Activated CD4-positive, alpha-beta T cell treated with anti-CD3 and anti-CD28 coated beads, Interleukin-2, amount 50 U/mL, for 24 hours (primary cell): ENCODE measurements at regions not wholly inside any gene's neighbourhood (a gene's known extent, or its start where the extent isn't known, plus 50 kb on each side); places are given as distances from the start of the nearest gene placed in this dataset.

Experiments used
- DNase-seq, 2 donors: peaks; one replicate each; pipeline ENCODE4 v3.0.0-alpha.2; 2020; ENCODE audit warnings: low read depth in 1 of 2, low spot score in 1 of 2

GRCh38 chr6:14365393-14365792 lies 247.8 kb downstream of the CD83 start:
- no peak for DNase-seq

GRCh38 chr6:14366315-14366714 lies 248.7 kb downstream of the CD83 start:
- DNase-seq = no peak

- DNase-seq = no peak
These were observed 249.3 kb downstream of the CD83 start for GRCh38 chr6:14366872-14367271.

- DNase-seq = no peak
These were observed 249.7 kb downstream of the CD83 start for GRCh38 chr6:14367296-14367695.

- DNase-seq = no peak
These were observed 252.1 kb downstream of the CD83 start for GRCh38 chr6:14369717-14370116.

- no peak for DNase-seq
These were observed 254.0 kb downstream of the CD83 start for GRCh38 chr6:14371530-14371929.

- no peak for DNase-seq
These were observed 255.3 kb downstream of the CD83 start for GRCh38 chr6:14372734-14373489.

GRCh38 chr6:14373648-14374437 lies 256.3 kb downstream of the CD83 start:
- no peak for DNase-seq

- DNase-seq = no peak
These were observed 258.4 kb downstream of the CD83 start for GRCh38 chr6:14375930-14376329.

GRCh38 chr6:14379568-14379967 lies 262.0 kb downstream of the CD83 start:
- no peak for DNase-seq

GRCh38 chr6:14380086-14380820 lies 262.7 kb downstream of the CD83 start:
- no peak for DNase-seq

- DNase-seq = no peak
These were observed 263.6 kb downstream of the CD83 start for GRCh38 chr6:14380901-14381828.

- no peak for DNase-seq
These were observed 264.5 kb downstream of the CD83 start for GRCh38 chr6:14381829-14382677.

- no peak for DNase-seq
These were observed 265.2 kb downstream of the CD83 start for GRCh38 chr6:14382678-14383236.

- DNase-seq = no peak
These were observed 266.0 kb downstream of the CD83 start for GRCh38 chr6:14383393-14384174.

- DNase-seq = no peak
These were observed 266.8 kb downstream of the CD83 start for GRCh38 chr6:14384175-14384949.

- no peak for DNase-seq
These were observed 268.7 kb downstream of the CD83 start for GRCh38 chr6:14386263-14386662.

GRCh38 chr6:14386668-14387067 lies 269.1 kb downstream of the CD83 start:
- DNase-seq = no peak
